ENCODE measurements at regions not wholly inside any gene's neighbourhood (a gene's known extent, or its start where the extent isn't known, plus 50 kb on each side); places are given as distances from the start of the nearest gene placed in this dataset.

DNA sequence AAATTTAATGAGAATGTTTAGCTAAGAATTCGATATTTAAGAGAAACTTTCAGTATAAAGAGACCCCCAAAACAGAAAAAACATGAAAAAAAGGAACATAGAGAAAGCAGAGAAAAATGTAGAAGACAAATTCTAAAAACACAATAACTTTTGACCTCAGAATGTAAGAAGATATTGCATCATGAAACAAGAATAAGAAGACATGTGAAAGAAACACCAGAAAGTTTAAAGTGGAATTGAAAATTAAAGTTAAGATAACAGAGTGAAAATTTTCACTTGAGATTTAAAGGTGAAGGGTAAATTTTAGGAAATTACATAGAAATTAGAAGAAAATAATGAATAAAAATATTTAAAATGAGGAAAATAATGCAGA, 78.2 kb upstream of the FAM3C start:
- Histone ChIP-seq H3K4me3 (no peak overlapping the region), H3K9me3 (no peaks in the 10 kb centered on the region), H3K4me1 (ENCODE audit: control insufficient read depth in 1 of 2, low read depth in 2 of 2) (no peaks in the 10 kb centered on the region), H3K27ac (no peak overlapping the region), H3K36me3 (no peaks in the 10 kb centered on the region), H3K27me3 (replicated peaks; ENCODE audit: insufficient read depth) (no peaks in the 10 kb centered on the region)
- ATAC-seq (ENCODE audit: insufficient number of reproducible peaks, low FRiP score, low read depth), result no peak
- DNase-seq (ENCODE audit: low spot score), result no peak
- TF ChIP-seq, protein P1, sequence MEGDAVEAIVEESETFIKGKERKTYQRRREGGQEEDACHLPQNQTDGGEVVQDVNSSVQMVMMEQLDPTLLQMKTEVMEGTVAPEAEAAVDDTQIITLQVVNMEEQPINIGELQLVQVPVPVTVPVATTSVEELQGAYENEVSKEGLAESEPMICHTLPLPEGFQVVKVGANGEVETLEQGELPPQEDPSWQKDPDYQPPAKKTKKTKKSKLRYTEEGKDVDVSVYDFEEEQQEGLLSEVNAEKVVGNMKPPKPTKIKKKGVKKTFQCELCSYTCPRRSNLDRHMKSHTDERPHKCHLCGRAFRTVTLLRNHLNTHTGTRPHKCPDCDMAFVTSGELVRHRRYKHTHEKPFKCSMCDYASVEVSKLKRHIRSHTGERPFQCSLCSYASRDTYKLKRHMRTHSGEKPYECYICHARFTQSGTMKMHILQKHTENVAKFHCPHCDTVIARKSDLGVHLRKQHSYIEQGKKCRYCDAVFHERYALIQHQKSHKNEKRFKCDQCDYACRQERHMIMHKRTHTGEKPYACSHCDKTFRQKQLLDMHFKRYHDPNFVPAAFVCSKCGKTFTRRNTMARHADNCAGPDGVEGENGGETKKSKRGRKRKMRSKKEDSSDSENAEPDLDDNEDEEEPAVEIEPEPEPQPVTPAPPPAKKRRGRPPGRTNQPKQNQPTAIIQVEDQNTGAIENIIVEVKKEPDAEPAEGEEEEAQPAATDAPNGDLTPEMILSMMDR (IDR thresholded peaks at IDR 0.05), result no peak

DNA sequence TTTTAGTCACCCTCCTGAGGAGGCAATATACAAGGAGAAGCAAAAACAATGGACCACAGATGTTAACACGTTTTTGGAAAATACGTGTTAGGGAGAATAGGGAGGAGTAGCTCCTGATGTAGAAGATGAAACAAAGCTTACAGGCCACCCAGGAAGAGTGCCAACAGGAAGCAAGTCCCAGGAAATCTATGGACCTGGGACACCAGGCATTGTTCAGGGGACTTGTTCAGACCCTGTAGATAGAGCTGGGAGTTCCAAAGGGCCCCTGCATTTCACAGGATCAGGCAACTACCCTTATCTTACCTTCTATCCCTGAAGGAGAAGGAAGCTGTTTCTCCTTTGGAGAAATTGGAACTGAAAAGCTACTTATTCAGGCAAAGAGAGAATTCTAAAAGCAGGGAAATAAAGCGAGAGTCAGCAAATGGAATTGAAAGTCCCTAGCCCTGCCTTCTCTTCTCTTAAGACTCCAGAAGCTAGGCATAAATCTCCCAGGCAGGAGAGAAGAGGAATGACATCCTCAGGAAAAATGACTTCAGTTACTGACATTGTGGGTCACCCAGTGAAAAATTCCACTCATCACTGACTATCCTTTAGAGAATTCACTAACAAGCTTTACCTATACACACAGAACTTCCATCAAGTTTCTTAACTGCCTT, 77.7 kb upstream of the FAM3C start:
- no peak overlapping the region for H3K4me3 ChIP-seq
- no peaks in the 10 kb centered on the region for H3K36me3 ChIP-seq
- H3K27me3 ChIP-seq (replicated peaks; ENCODE audit: insufficient read depth), result no peaks in the 10 kb centered on the region
- ATAC-seq (ENCODE audit: insufficient number of reproducible peaks, low FRiP score, low read depth) (no peak), DNase-seq (ENCODE audit: low spot score) (no peak)
- H3K9me3 ChIP-seq, result no peaks in the 10 kb centered on the region
- H3K27ac ChIP-seq, result no peak overlapping the region
- no peaks in the 10 kb centered on the region for H3K4me1 ChIP-seq (ENCODE audit: control insufficient read depth in 1 of 2, low read depth in 2 of 2)
- TF ChIP-seq, protein P1 (IDR thresholded peaks at IDR 0.05), result no peak

DNA sequence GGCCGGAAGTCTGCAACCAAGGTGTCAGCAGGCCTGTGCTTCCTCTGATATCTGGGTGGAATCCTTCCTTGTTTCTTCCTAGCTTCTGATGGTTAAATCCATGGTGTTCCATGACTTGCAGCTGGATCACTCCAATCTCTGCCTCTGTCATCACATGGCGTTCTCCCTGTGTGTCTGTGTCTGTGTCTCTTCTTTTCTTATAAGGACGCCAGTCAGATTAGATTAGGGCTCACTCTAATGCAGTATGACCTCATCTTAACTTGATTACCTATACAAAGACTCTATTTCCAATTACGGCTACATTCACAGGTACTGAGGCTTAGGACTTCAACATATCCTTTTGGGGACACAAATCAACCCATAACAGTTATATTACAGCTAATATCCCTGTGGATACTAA, 70.3 kb upstream of the FAM3C start:
- TF ChIP-seq, protein P1 (IDR thresholded peaks at IDR 0.05), result no peak
- Histone ChIP-seq H3K27ac (no peak overlapping the region), H3K9me3 (no peaks in the 10 kb centered on the region), H3K27me3 (replicated peaks; ENCODE audit: insufficient read depth) (no peaks in the 10 kb centered on the region), H3K4me3 (no peak overlapping the region), H3K4me1 (ENCODE audit: control insufficient read depth in 1 of 2, low read depth in 2 of 2) (no peaks in the 10 kb centered on the region), H3K36me3 (no peaks in the 10 kb centered on the region)
- ATAC-seq (ENCODE audit: insufficient number of reproducible peaks, low FRiP score, low read depth) (no peak), DNase-seq (ENCODE audit: low spot score) (no peak)

DNA sequence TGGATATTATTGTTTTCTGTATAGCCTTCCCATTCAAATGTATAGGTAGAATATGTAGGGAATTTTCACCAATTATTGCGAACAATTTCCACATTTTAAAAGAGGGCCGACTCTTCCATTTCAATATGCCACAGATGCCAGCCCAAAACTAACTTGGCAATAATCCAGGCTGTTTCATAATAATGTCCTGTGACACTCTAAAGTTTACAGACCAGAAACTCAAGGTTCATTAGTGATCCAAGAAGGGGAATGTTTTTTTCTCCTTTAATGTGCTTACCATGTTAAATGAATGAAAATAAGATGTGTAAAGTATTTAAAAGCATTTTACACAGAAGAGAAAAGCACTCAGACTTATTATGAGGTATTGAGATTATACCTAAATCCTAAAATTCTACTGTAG, 63.0 kb upstream of the FAM3C start:
- TF ChIP-seq, protein P1 (IDR thresholded peaks at IDR 0.05), result no peak
- no peaks in the 10 kb centered on the region for H3K4me1 ChIP-seq (ENCODE audit: control insufficient read depth in 1 of 2, low read depth in 2 of 2)
- no peaks in the 10 kb centered on the region for H3K9me3 ChIP-seq
- ATAC-seq (ENCODE audit: insufficient number of reproducible peaks, low FRiP score, low read depth) (no peak), DNase-seq (ENCODE audit: low spot score) (no peak)
- no peaks in the 10 kb centered on the region for H3K36me3 ChIP-seq
- H3K4me3 ChIP-seq, result no peak overlapping the region
- no peaks in the 10 kb centered on the region for H3K27me3 ChIP-seq (replicated peaks; ENCODE audit: insufficient read depth)
- H3K27ac ChIP-seq, result no peak overlapping the region

DNA sequence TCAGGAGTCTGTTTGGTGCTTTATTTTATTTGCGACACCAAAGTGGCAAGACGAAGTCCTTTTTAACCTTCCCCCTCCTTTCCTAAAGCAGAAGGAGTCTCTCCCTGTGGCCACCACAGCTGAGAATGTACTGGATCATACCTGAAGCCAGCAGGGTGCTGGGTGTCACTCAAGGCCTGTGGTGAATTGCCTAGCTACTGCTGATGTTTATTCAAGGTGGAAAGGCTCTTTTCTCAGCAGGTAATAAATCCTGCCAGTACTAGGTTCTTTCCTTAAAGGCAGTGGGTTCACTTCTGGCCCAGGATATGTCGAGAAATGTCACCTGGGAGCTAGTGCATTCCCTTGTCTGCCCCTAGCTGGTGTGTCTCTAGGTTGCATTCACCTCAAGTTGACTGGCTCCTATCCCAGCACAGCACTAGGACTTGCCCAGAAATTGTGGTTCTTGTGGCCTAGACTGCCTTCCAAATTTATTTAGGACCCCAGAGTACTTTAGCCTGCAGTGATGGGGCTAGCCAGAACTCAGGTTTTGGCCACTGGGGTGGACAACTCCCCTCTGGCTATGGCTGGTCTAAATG, 60.8 kb upstream of the FAM3C start:
- no peak for ATAC-seq (ENCODE audit: insufficient number of reproducible peaks, low FRiP score, low read depth)
- H3K27ac ChIP-seq, result no peak overlapping the region
- no peak for DNase-seq (ENCODE audit: low spot score)
- TF ChIP-seq, protein P1 (IDR thresholded peaks at IDR 0.05), result no peak
- H3K4me1 ChIP-seq (ENCODE audit: control insufficient read depth in 1 of 2, low read depth in 2 of 2), result no peaks in the 10 kb centered on the region
- no peaks in the 10 kb centered on the region for H3K36me3 ChIP-seq
- H3K27me3 ChIP-seq (replicated peaks; ENCODE audit: insufficient read depth), result no peaks in the 10 kb centered on the region
- no peaks in the 10 kb centered on the region for H3K9me3 ChIP-seq
- no peak overlapping the region for H3K4me3 ChIP-seq
